MM.1S (cell line): ENCODE measurements at regions not wholly inside any gene's neighbourhood (a gene's known extent, or its start where the extent isn't known, plus 50 kb on each side); places are given as distances from the start of the nearest gene placed in this dataset.

Source experiments
- DNase-seq: peaks from one replicate; pipeline ENCODE4 v3.0.0-alpha.2; 2015
- H2AFZ ChIP-seq: fragments of 300-600 bp; sonication (generic); 2 replicates; pipeline ENCODE4 v1.6.0; 2016; ENCODE audit warnings: antibody characterized with exemption, low read length
- H3F3A ChIP-seq: fragments of 300-600 bp; sonication (generic); 2 replicates; pipeline ENCODE4 v1.6.1; 2016; ENCODE audit warnings: mild to moderate bottlenecking, antibody characterized with exemption, low read length, moderate library complexity, mixed read lengths; ENCODE audit not compliant: insufficient read depth
- H3K27ac ChIP-seq: fragments of 300-600 bp; sonication (generic); 2 replicates; pipeline ENCODE4 v1.5.1; 2016; ENCODE audit warnings: mild to moderate bottlenecking, low read length
- H3K27me3 ChIP-seq: fragments of 300-600 bp; sonication (generic); replicated peaks from 2 replicates; pipeline ENCODE4 v1.6.0; 2016; ENCODE audit warnings: low read length; ENCODE audit not compliant: insufficient read depth
- H3K36me3 ChIP-seq: fragments of 300-600 bp; sonication (generic); replicated peaks from 2 replicates; pipeline ENCODE4 v1.6.1; 2016; ENCODE audit warnings: mild to moderate bottlenecking, low read length, mixed read lengths; ENCODE audit not compliant: insufficient read depth
- H3K4me1 ChIP-seq: fragments of 300-600 bp; sonication (generic); 2 replicates; pipeline ENCODE4 v1.6.1; 2016; ENCODE audit warnings: low read length, mixed read lengths
- H3K4me2 ChIP-seq: fragments of 300-600 bp; sonication (generic); 2 replicates; pipeline ENCODE4 v1.6.0; 2016; ENCODE audit warnings: low read depth, low read length
- H3K4me3 ChIP-seq: fragments of 300-600 bp; sonication (generic); 2 replicates; pipeline ENCODE4 v1.5.1; 2016; ENCODE audit warnings: low read length, mixed read lengths
- H3K79me2 ChIP-seq: fragments of 300-600 bp; sonication (generic); 2 replicates; pipeline ENCODE4 v1.6.1; 2016; ENCODE audit warnings: mixed run types, low read length, mixed read lengths
- H3K9ac ChIP-seq: fragments of 300-600 bp; sonication (generic); 2 replicates; pipeline ENCODE4 v1.6.1; 2016; ENCODE audit warnings: low read length, mixed read lengths
- H3K9me2 ChIP-seq: fragments of 300-600 bp; sonication (generic); replicated peaks from 2 replicates; pipeline ENCODE4 v1.6.1; 2016; ENCODE audit warnings: mild to moderate bottlenecking, low read length, mixed read lengths; ENCODE audit not compliant: insufficient read depth
- H3K9me3 ChIP-seq: fragments of 300-600 bp; sonication (generic); replicated peaks from 2 replicates; pipeline ENCODE4 v1.6.1; 2016; ENCODE audit warnings: mild to moderate bottlenecking, low read length, mixed read lengths; ENCODE audit not compliant: insufficient read depth
- H4K20me1 ChIP-seq: fragments of 300-600 bp; sonication (generic); 2 replicates; pipeline ENCODE4 v1.6.1; 2016; ENCODE audit warnings: mild to moderate bottlenecking, low read length, moderate library complexity, mixed read lengths; ENCODE audit not compliant: insufficient read depth
- CTCF ChIP-seq: fragments of 300-600 bp; sonication (generic); IDR thresholded peaks from 2 replicates; pipeline ENCODE4 v1.5.1; 2016; ENCODE audit warnings: antibody characterized with exemption, low read length, mixed read lengths
- EZH2 ChIP-seq: fragments of 300-600 bp; sonication (generic); optimal IDR thresholded peaks from 2 replicates; pipeline ENCODE3; 2017; ENCODE audit warnings: low read depth, mild to moderate bottlenecking, antibody characterized with exemption, low read length, mixed read lengths
- EZH2phosphoT487 ChIP-seq: fragments of 300-600 bp; sonication (generic); IDR thresholded peaks from 2 replicates; pipeline ENCODE4 v1.6.1; 2018; ENCODE audit warnings: antibody characterized with exemption, low read length

- Histone ChIP-seq H3K4me2 (no peak overlapping the region), H3K4me1 (peaks cover 14% of the 10 kb centered on the region), H3K9me3 (no peaks in the 10 kb centered on the region), H3K79me2 (no peaks in the 10 kb centered on the region), H2AFZ (no peak overlapping the region), H3F3A (no peaks in the 10 kb centered on the region), H3K9me2 (no peaks in the 10 kb centered on the region), H3K36me3 (no peaks in the 10 kb centered on the region), H3K27ac (no peak overlapping the region), H3K27me3 (peaks cover 10% of the 10 kb centered on the region; the same call in 1 of the 2 replicates), H3K4me3 (no peak overlapping the region), H4K20me1 (no peaks in the 10 kb centered on the region), H3K9ac (no peak overlapping the region)
- TF ChIP-seq CTCF, result no peak
- no peak for TF ChIP-seq EZH2
- no peak for TF ChIP-seq EZH2phosphoT487
- no peak for DNase-seq
Measured at GRCh38 chr1:47703156-47703825, 265.4 kb downstream of the FOXD2 start.

DNA sequence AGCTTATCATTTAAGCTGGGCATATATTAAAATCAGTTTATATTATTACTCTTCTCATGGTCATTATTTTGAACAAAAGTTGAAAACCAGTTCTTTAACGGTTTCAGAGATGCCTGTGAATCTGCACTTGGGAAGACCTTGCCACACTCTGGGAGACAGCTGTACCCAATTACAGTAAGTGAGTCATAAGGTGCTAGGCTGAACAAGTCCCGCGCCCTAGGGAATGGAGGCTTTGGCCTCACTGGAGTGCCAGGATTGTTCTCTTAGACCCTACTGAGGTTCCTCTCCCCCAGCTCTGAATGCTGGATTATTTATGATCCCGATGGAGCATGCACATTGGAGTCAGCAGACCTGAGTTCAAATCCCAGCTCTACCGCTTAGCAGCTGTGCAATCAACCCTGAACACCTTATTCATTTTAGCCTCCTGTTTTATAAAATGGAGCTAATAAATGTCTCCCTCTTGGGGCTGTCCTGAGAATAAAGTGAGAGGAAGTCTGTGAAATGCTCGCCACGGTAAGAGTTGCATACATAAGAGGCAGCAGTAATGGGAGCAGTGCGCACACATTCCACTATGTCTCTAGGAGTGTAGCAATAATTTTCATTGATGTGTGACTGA is 266.2 kb downstream of the FOXD2 start:
- no peak for DNase-seq
- H3K9me2 ChIP-seq, result no peaks in the 10 kb centered on the region
- no peaks in the 10 kb centered on the region for H4K20me1 ChIP-seq
- TF ChIP-seq EZH2phosphoT487, result no peak
- no peak for TF ChIP-seq EZH2
- no peak for TF ChIP-seq CTCF
- H3K27me3 ChIP-seq, result peaks cover 17% of the 10 kb centered on the region
- no peak overlapping the region for H3K4me3 ChIP-seq
- H3K36me3 ChIP-seq, result no peaks in the 10 kb centered on the region
- no peaks in the 10 kb centered on the region for H3F3A ChIP-seq
- no peak overlapping the region for H2AFZ ChIP-seq
- no peak overlapping the region for H3K27ac ChIP-seq
- no peaks in the 10 kb centered on the region for H3K79me2 ChIP-seq
- H3K4me1 ChIP-seq, result peaks cover 10% of the 10 kb centered on the region
- no peak overlapping the region for H3K4me2 ChIP-seq
- no peaks in the 10 kb centered on the region for H3K9me3 ChIP-seq
- H3K9ac ChIP-seq, result no peak overlapping the region

DNA sequence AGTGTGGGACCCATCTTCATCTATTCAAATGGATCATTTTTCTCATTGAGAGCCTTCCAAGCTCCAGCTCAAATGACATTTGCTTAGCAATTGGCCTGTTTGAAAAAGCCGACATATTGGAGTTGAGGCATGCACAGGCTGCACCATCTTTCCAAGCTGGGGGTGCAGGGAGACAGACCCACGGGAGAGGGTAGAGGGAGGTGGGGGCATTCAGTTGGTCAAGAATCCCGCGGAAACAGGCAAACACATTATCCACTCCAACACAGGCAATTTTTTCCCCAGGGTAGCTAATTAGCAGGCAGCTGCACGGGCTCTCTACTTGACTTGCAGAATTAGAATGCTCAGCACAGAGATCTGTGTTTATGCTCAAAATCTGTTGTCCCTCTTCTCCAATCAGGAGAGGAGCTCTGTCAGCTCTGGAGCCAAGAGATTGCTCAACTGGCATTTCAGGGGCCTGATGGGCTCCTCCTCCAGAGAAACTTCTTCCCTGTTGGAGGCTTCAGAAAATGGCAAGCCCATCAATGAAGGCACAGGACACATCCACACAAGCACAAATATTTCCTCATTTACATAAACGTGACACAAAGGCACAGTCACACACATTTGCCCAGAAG is 267.8 kb downstream of the FOXD2 start:
- no peak for TF ChIP-seq EZH2
- TF ChIP-seq CTCF, result no peak
- TF ChIP-seq EZH2phosphoT487, result no peak

More for the DNA sequence above, 267.8 kb downstream of the FOXD2 start:
- no peaks in the 10 kb centered on the region for H4K20me1 ChIP-seq
- no peaks in the 10 kb centered on the region for H3K4me1 ChIP-seq
- no peak overlapping the region for H3K4me2 ChIP-seq
- no peaks in the 10 kb centered on the region for H3F3A ChIP-seq
- H3K27ac ChIP-seq, result no peak overlapping the region
- H2AFZ ChIP-seq, result no peak overlapping the region
- H3K9me2 ChIP-seq, result no peaks in the 10 kb centered on the region
- no peak overlapping the region for H3K4me3 ChIP-seq
- H3K27me3 ChIP-seq, result peaks cover 31% of the 10 kb centered on the region
- H3K9me3 ChIP-seq, result no peaks in the 10 kb centered on the region
- H3K9ac ChIP-seq, result no peak overlapping the region
- DNase-seq, result no peak
- no peaks in the 10 kb centered on the region for H3K36me3 ChIP-seq
- no peaks in the 10 kb centered on the region for H3K79me2 ChIP-seq
